ENCODE measurements at regions not wholly inside any gene's neighbourhood (a gene's known extent, or its start where the extent isn't known, plus 50 kb on each side); places are given as distances from the start of the nearest gene placed in this dataset.

GRCh38 chr6:98687752-98688151 is 146.6 kb upstream of the POU3F2 start:
- Histone ChIP-seq H3K9me3 (no peaks in the 10 kb centered on the region), H3K27me3 (no peaks in the 10 kb centered on the region), H3K4me1 (no peaks in the 10 kb centered on the region), H3K4me3 (no peak overlapping the region), H3K36me3 (ENCODE audit: low read depth, missing control alignments) (no peaks in the 10 kb centered on the region), H3K27ac (no peak overlapping the region)
- 79 to 81% methylated on average over 4 of the region's 4 CpGs for WGBS, 2 donors
- intact Hi-C loops (cut with DNase I; ENCODE audit: low total_unique reads) = no loop called here
- no peak for DNase-seq
- no peak for TF ChIP-seq POLR2A (IDR thresholded peaks at IDR 0.05)
- TF ChIP-seq, protein P1, sequence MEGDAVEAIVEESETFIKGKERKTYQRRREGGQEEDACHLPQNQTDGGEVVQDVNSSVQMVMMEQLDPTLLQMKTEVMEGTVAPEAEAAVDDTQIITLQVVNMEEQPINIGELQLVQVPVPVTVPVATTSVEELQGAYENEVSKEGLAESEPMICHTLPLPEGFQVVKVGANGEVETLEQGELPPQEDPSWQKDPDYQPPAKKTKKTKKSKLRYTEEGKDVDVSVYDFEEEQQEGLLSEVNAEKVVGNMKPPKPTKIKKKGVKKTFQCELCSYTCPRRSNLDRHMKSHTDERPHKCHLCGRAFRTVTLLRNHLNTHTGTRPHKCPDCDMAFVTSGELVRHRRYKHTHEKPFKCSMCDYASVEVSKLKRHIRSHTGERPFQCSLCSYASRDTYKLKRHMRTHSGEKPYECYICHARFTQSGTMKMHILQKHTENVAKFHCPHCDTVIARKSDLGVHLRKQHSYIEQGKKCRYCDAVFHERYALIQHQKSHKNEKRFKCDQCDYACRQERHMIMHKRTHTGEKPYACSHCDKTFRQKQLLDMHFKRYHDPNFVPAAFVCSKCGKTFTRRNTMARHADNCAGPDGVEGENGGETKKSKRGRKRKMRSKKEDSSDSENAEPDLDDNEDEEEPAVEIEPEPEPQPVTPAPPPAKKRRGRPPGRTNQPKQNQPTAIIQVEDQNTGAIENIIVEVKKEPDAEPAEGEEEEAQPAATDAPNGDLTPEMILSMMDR (IDR thresholded peaks at IDR 0.05) = no peak

DNA sequence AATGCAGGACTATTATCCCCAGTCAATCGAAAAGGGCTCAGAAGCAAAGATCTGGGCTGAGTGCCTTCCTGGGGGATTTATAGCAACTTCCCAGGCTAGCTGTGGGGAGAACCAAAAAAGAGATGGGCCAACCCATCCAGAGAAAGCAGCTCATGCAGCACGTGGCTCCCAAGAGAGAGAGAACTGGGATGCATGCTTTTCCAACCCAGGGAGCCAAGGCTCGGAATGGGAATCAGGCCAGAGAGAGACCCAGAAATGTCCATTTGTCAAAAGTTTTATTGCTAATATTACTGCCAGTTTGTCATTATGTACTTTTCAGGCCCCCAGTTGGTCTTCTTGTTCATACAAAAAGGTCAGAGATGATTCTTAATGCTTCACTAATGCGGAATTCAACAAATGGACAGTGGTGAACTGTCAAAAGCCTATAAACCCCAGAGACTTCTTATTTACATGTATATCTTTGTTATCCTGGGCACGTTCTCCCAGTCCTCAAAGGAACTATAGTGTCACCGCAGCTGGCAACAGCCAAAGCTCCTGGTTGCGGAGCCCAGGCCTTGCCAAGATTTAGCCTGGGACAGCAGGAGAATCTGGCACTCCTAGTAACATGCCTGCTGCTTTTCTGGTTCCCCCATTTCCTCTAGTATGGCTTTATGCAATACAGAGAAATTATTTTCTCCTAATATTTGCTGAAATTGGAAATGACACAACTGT is 139.1 kb upstream of the POU3F2 start:
- no peaks in the 10 kb centered on the region for H3K27me3 ChIP-seq
- DNase-seq = no peak
- intact Hi-C loops (cut with DNase I; ENCODE audit: low total_unique reads) = no loop called here
- H3K4me1 ChIP-seq = no peaks in the 10 kb centered on the region
- TF ChIP-seq POLR2A (IDR thresholded peaks at IDR 0.05) = no peak
- TF ChIP-seq, protein P1 (IDR thresholded peaks at IDR 0.05) = no peak
- no peak overlapping the region for H3K27ac ChIP-seq
- 78 to 84% methylated on average over 7 of the region's 7 CpGs for WGBS, 2 donors
- H3K36me3 ChIP-seq (ENCODE audit: low read depth, missing control alignments) = no peaks in the 10 kb centered on the region
- no peaks in the 10 kb centered on the region for H3K9me3 ChIP-seq
- no peak overlapping the region for H3K4me3 ChIP-seq

- TF ChIP-seq, protein P1 (IDR thresholded peaks at IDR 0.05) = no peak
- TF ChIP-seq POLR2A (IDR thresholded peaks at IDR 0.05) = no peak
- no peaks in the 10 kb centered on the region for H3K27me3 ChIP-seq
- H3K4me1 ChIP-seq = no peaks in the 10 kb centered on the region
- no peak for DNase-seq
- H3K36me3 ChIP-seq (ENCODE audit: low read depth, missing control alignments) = no peaks in the 10 kb centered on the region
- H3K27ac ChIP-seq = no peak overlapping the region
- no peaks in the 10 kb centered on the region for H3K9me3 ChIP-seq
- intact Hi-C loops (cut with DNase I; ENCODE audit: low total_unique reads) = no loop called here
- no peak overlapping the region for H3K4me3 ChIP-seq
Observed at GRCh38 chr6:98711380-98711779, 123.0 kb upstream of the POU3F2 start.

DNA sequence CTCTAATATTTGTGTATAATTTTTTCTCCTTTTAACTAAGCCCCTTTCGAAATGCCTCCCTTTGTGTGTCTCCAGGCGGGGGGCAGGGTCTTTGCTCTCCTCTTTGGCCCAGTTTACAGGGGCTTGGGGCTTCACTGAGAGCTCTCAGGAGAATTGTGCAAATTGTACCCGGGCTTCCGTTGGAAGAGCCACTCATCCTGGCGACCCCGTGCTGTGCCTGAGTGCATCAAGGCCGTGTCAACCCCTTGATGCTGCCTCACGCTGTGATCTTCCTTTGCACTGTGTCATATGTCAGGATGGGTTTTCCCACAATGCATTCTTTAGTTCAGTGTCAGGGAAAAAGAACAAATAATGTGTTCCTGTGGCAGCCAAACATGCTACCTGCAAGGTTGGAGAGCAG is 118.0 kb upstream of the POU3F2 start:
- H3K9me3 ChIP-seq = no peaks in the 10 kb centered on the region
- no peak overlapping the region for H3K27ac ChIP-seq
- no peak for TF ChIP-seq POLR2A (IDR thresholded peaks at IDR 0.05)
- TF ChIP-seq, protein P1 (IDR thresholded peaks at IDR 0.05) = no peak
- H3K4me1 ChIP-seq = no peaks in the 10 kb centered on the region
- H3K27me3 ChIP-seq = no peaks in the 10 kb centered on the region
- H3K4me3 ChIP-seq = no peak overlapping the region
- intact Hi-C loops (cut with DNase I; ENCODE audit: low total_unique reads) = no loop called here
- DNase-seq = no peak
- 19 to 21% methylated on average over 8 of the region's 8 CpGs for WGBS, 2 donors
- H3K36me3 ChIP-seq (ENCODE audit: low read depth, missing control alignments) = no peaks in the 10 kb centered on the region

DNA sequence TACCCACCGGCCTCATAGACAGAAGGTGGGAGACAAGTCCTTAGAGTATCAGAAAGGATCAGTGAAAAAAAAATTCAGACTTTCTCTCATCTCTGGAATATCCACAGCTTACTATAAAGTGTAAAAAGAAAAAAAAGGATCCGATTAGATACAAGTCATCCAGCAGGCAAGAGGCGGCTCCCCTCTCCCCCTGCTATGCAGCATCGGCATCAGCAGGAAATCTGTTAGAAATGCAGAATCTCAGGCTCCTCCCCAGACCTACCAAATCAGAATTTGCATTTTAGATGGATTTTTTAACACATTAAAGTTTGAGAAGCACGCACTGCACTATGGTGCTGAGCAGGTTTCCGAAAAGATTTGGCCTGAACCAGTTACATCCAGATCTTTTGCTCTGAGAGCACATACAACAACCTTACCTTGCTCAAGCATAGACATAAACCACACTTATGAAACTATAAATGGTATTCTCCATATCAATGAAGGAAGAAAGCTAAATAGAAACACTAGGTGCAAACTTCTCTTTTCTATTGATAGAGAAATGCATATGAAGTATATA is 117.0 kb upstream of the POU3F2 start:
- H3K27me3 ChIP-seq = no peaks in the 10 kb centered on the region
- H3K4me1 ChIP-seq = no peaks in the 10 kb centered on the region
- 56 to 65% methylated on average over 6 of the region's 6 CpGs for WGBS, 2 donors
- H3K4me3 ChIP-seq = no peak overlapping the region
- TF ChIP-seq, protein P1 (IDR thresholded peaks at IDR 0.05) = no peak
- TF ChIP-seq POLR2A (IDR thresholded peaks at IDR 0.05) = no peak
- intact Hi-C loops (cut with DNase I; ENCODE audit: low total_unique reads) = no loop called here
- H3K36me3 ChIP-seq (ENCODE audit: low read depth, missing control alignments) = no peaks in the 10 kb centered on the region
- H3K27ac ChIP-seq = no peak overlapping the region
- H3K9me3 ChIP-seq = no peaks in the 10 kb centered on the region
- no peak for DNase-seq

Measured in testis (tissue), 2 donors.